ENCODE measurements at regions not wholly inside any gene's neighbourhood (a gene's known extent, or its start where the extent isn't known, plus 50 kb on each side); places are given as distances from the start of the nearest gene placed in this dataset.

- DNase-seq = no peak
These were observed 314.0 kb downstream of the AGTPBP1 start for GRCh38 chr9:85427772-85428171.

GRCh38 chr9:85425153-85425611, 316.6 kb downstream of the AGTPBP1 start:
- DNase-seq = peak; percentile 47

GRCh38 chr9:85423422-85423821, 318.3 kb downstream of the AGTPBP1 start:
- no peak for DNase-seq

- no peak for DNase-seq
These were observed 320.1 kb downstream of the AGTPBP1 start for GRCh38 chr9:85421641-85422040.

GRCh38 chr9:85420750-85421149, 321.0 kb downstream of the AGTPBP1 start:
- no peak for DNase-seq

GRCh38 chr9:85417674-85418073, 324.1 kb downstream of the AGTPBP1 start:
- DNase-seq = no peak

- DNase-seq = no peak
These were observed 325.0 kb downstream of the AGTPBP1 start for GRCh38 chr9:85416715-85417114.

GRCh38 chr9:85414390-85414789, 327.4 kb downstream of the AGTPBP1 start:
- no peak for DNase-seq

- no peak for DNase-seq
These were observed 333.3 kb downstream of the AGTPBP1 start for GRCh38 chr9:85408494-85408893.

- DNase-seq = no peak
These were observed 336.2 kb downstream of the AGTPBP1 start for GRCh38 chr9:85405566-85405950.

GRCh38 chr9:85404911-85405565, 336.7 kb downstream of the AGTPBP1 start:
- DNase-seq = no peak

- DNase-seq = no peak
These were observed 339.2 kb downstream of the AGTPBP1 start for GRCh38 chr9:85402551-85402950.

- no peak for DNase-seq
These were observed 339.8 kb downstream of the AGTPBP1 start for GRCh38 chr9:85401998-85402397.

- DNase-seq = no peak
These were observed 344.7 kb downstream of the AGTPBP1 start for GRCh38 chr9:85397005-85397404.

GRCh38 chr9:85392260-85392659, 349.5 kb downstream of the AGTPBP1 start:
- no peak for DNase-seq

GRCh38 chr9:85377731-85378289, 363.9 kb downstream of the AGTPBP1 start:
- DNase-seq = no peak

- no peak for DNase-seq
These were observed 373.0 kb downstream of the AGTPBP1 start for GRCh38 chr9:85368781-85369180.

GRCh38 chr9:85359161-85359560, 382.6 kb downstream of the AGTPBP1 start:
- DNase-seq = no peak

- DNase-seq = no peak
These were observed 392.7 kb downstream of the AGTPBP1 start for GRCh38 chr9:85349046-85349445.

GRCh38 chr9:85347541-85347940, 394.2 kb downstream of the AGTPBP1 start:
- DNase-seq = no peak

GRCh38 chr9:85344901-85345300, 396.9 kb downstream of the AGTPBP1 start:
- no peak for DNase-seq

- no peak for DNase-seq
These were observed 402.4 kb downstream of the AGTPBP1 start for GRCh38 chr9:85339338-85339737.

- no peak for DNase-seq
These were observed 407.5 kb downstream of the AGTPBP1 start for GRCh38 chr9:85334228-85334627.

- peak; percentile 17 for DNase-seq
These were observed 409.3 kb downstream of the AGTPBP1 start for GRCh38 chr9:85332487-85332886.

GRCh38 chr9:85331626-85332025, 410.1 kb downstream of the AGTPBP1 start:
- DNase-seq = no peak

Measured in RPMI8226 (cell line).